Stimulated activated effector memory CD8-positive, alpha-beta T cell treated with anti-CD3 and anti-CD28 coated beads, Interleukin-12 subunit alpha, Interleukin-12 subunit beta, amount 100 ng/mL, for 72 hours (primary cell): ENCODE measurements at regions not wholly inside any gene's neighbourhood (a gene's known extent, or its start where the extent isn't known, plus 50 kb on each side); places are given as distances from the start of the nearest gene placed in this dataset.
"Not testable (repeated sequence)": the region's sequence is repeated elsewhere in the genome, so short reads cannot be mapped to it uniquely, and the experiment has no call there.

Experiments
- ATAC-seq: fragments of 150-1000 bp; cut with Tn5 transposase; 2 replicates; pipeline ENCODE4 v1.10.0; 2021
- DNase-seq, 2 donors: peaks; one replicate each; pipeline ENCODE4 v3.0.0; 2021 to 2022; ENCODE audit warnings: low spot score in 2 of 2
- H3K27ac Mint-ChIP-seq: one replicate; pipeline ENCODE4 v1.8.0; 2022; ENCODE audit warnings: mild to moderate bottlenecking, mixed read lengths
- H3K36me3 Mint-ChIP-seq: one replicate; pipeline ENCODE4 v1.8.0; 2022; ENCODE audit warnings: mild to moderate bottlenecking, mixed read lengths
- H3K4me1 Mint-ChIP-seq: one replicate; pipeline ENCODE4 v1.8.0; 2022; ENCODE audit warnings: mixed read lengths
- H3K4me3 Mint-ChIP-seq: one replicate; pipeline ENCODE4 v1.8.0; 2022; ENCODE audit warnings: mild to moderate bottlenecking, mixed read lengths
- H3K9me3 Mint-ChIP-seq: one replicate; pipeline ENCODE4 v1.8.0; 2022; ENCODE audit warnings: mixed read lengths

GRCh38 chr14:35215110-35215813 is 76.9 kb upstream of the PSMA6 start:
- H3K9me3 Mint-ChIP-seq: no peaks in the 10 kb centered on the region
- no peak for ATAC-seq
- peaks cover 22% of the 10 kb centered on the region for H3K4me1 Mint-ChIP-seq
- H3K27ac Mint-ChIP-seq: no peak overlapping the region
- H3K4me3 Mint-ChIP-seq: no peak overlapping the region
- DNase-seq: no peak
- peaks cover 6% of the 10 kb centered on the region for H3K36me3 Mint-ChIP-seq

GRCh38 chr14:35218176-35218575 is 74.0 kb upstream of the PSMA6 start:
- peaks cover 46% of the 10 kb centered on the region for H3K4me1 Mint-ChIP-seq
- not testable (repeated sequence) for H3K4me3 Mint-ChIP-seq

GRCh38 chr14:35218963-35219362 is 73.2 kb upstream of the PSMA6 start:
- DNase-seq: no peak
- H3K9me3 Mint-ChIP-seq: no peaks in the 10 kb centered on the region
- H3K4me1 Mint-ChIP-seq: peaks cover 44% of the 10 kb centered on the region

More at GRCh38 chr14:35218176-35218575, 74.0 kb upstream of the PSMA6 start:
- H3K9me3 Mint-ChIP-seq, H3K36me3 Mint-ChIP-seq, DNase-seq, H3K27ac Mint-ChIP-seq, ATAC-seq: not testable (repeated sequence)

GRCh38 chr14:35220027-35220676 is 72.0 kb upstream of the PSMA6 start:
- Mint-ChIP-seq H3K27ac (no peak overlapping the region), H3K36me3 (peaks cover 11% of the 10 kb centered on the region), H3K9me3 (no peaks in the 10 kb centered on the region), H3K4me3 (no peak overlapping the region), H3K4me1 (peaks cover 33% of the 10 kb centered on the region)
- ATAC-seq (peak; percentile 54), DNase-seq (no peak)

More at GRCh38 chr14:35218963-35219362, 73.2 kb upstream of the PSMA6 start:
- Mint-ChIP-seq H3K27ac (no peak overlapping the region), H3K4me3 (no peak overlapping the region), H3K36me3 (peaks cover 11% of the 10 kb centered on the region)
- no peak for ATAC-seq

GRCh38 chr14:35220920-35221319 is 71.3 kb upstream of the PSMA6 start:
- Mint-ChIP-seq H3K27ac (no peak overlapping the region), H3K4me1 (peaks cover 32% of the 10 kb centered on the region), H3K36me3 (peaks cover 11% of the 10 kb centered on the region), H3K9me3 (no peaks in the 10 kb centered on the region), H3K4me3 (no peak overlapping the region)
- no peak for DNase-seq
- no peak for ATAC-seq

GRCh38 chr14:35221462-35221861 is 70.7 kb upstream of the PSMA6 start:
- H3K9me3 Mint-ChIP-seq: no peaks in the 10 kb centered on the region
- DNase-seq: no peak
- no peak overlapping the region for H3K27ac Mint-ChIP-seq

GRCh38 chr14:35222324-35222723 is 69.9 kb upstream of the PSMA6 start:
- Mint-ChIP-seq H3K4me1 (peaks cover 32% of the 10 kb centered on the region), H3K9me3 (no peaks in the 10 kb centered on the region), H3K27ac (peak overlapping the region; percentile 21), H3K4me3 (no peak overlapping the region), H3K36me3 (peaks cover 11% of the 10 kb centered on the region)
- ATAC-seq (no peak), DNase-seq (no peak)

More at GRCh38 chr14:35221462-35221861, 70.7 kb upstream of the PSMA6 start:
- Mint-ChIP-seq H3K4me3 (no peak overlapping the region), H3K36me3 (peaks cover 11% of the 10 kb centered on the region), H3K4me1 (peaks cover 32% of the 10 kb centered on the region)
- ATAC-seq: no peak

- H3K36me3 Mint-ChIP-seq: peaks cover 8% of the 10 kb centered on the region
- peak overlapping the region; percentile 18 for H3K4me3 Mint-ChIP-seq
- DNase-seq: no peak
These were observed 69.2 kb upstream of the PSMA6 start for GRCh38 chr14:35222872-35223466.

GRCh38 chr14:35223927-35224326 is 68.3 kb upstream of the PSMA6 start:
- H3K36me3 Mint-ChIP-seq: peaks cover 5% of the 10 kb centered on the region
- DNase-seq (no peak), ATAC-seq (no peak)
- no peak overlapping the region for H3K4me3 Mint-ChIP-seq
- H3K4me1 Mint-ChIP-seq: peaks cover 32% of the 10 kb centered on the region
- no peaks in the 10 kb centered on the region for H3K9me3 Mint-ChIP-seq
- peak overlapping the region; percentile 21 for H3K27ac Mint-ChIP-seq

More at GRCh38 chr14:35222872-35223466, 69.2 kb upstream of the PSMA6 start:
- Mint-ChIP-seq H3K4me1 (peaks cover 32% of the 10 kb centered on the region), H3K9me3 (no peaks in the 10 kb centered on the region), H3K27ac (peak overlapping the region; percentile 21)
- ATAC-seq: peak; percentile 65

- Mint-ChIP-seq H3K36me3 (peaks cover 5% of the 10 kb centered on the region), H3K9me3 (no peaks in the 10 kb centered on the region), H3K4me3 (no peak overlapping the region), H3K4me1 (peaks cover 37% of the 10 kb centered on the region), H3K27ac (no peak overlapping the region)
- no peak for ATAC-seq
- DNase-seq: no peak
These were observed 67.6 kb upstream of the PSMA6 start for GRCh38 chr14:35224615-35225014.

- ATAC-seq (peak; percentile 49), DNase-seq (no peak)
- Mint-ChIP-seq H3K9me3 (no peaks in the 10 kb centered on the region), H3K4me1 (peaks cover 33% of the 10 kb centered on the region), H3K36me3 (peaks cover 1% of the 10 kb centered on the region), H3K4me3 (no peak overlapping the region), H3K27ac (no peak overlapping the region)
These were observed 62.9 kb upstream of the PSMA6 start for GRCh38 chr14:35229084-35229791.

- DNase-seq (no peak), ATAC-seq (no peak)
- H3K9me3 Mint-ChIP-seq: no peaks in the 10 kb centered on the region
- H3K4me1 Mint-ChIP-seq: peaks cover 33% of the 10 kb centered on the region
- H3K36me3 Mint-ChIP-seq: peaks cover 6% of the 10 kb centered on the region
- H3K27ac Mint-ChIP-seq: no peak overlapping the region
- no peak overlapping the region for H3K4me3 Mint-ChIP-seq
These were observed 62.4 kb upstream of the PSMA6 start for GRCh38 chr14:35229792-35230089.

- no peaks in the 10 kb centered on the region for H3K9me3 Mint-ChIP-seq
- peak overlapping the region; percentile 65 for H3K27ac Mint-ChIP-seq
- no peak overlapping the region for H3K4me3 Mint-ChIP-seq
- DNase-seq (no peak), ATAC-seq (no peak)
- peaks cover 33% of the 10 kb centered on the region for H3K4me1 Mint-ChIP-seq
- peaks cover 6% of the 10 kb centered on the region for H3K36me3 Mint-ChIP-seq
These were observed 60.9 kb upstream of the PSMA6 start for GRCh38 chr14:35231207-35231760.

- H3K4me1 Mint-ChIP-seq: peaks cover 32% of the 10 kb centered on the region
- ATAC-seq (no peak), DNase-seq (no peak)
- H3K4me3 Mint-ChIP-seq: no peak overlapping the region
- no peak overlapping the region for H3K27ac Mint-ChIP-seq
- H3K9me3 Mint-ChIP-seq: no peaks in the 10 kb centered on the region
- peaks cover 16% of the 10 kb centered on the region for H3K36me3 Mint-ChIP-seq
These were observed 58.0 kb upstream of the PSMA6 start for GRCh38 chr14:35234012-35234805.
